Lung (tissue), 11 donors: ENCODE measurements at regions not wholly inside any gene's neighbourhood (a gene's known extent, or its start where the extent isn't known, plus 50 kb on each side); places are given as distances from the start of the nearest gene placed in this dataset.

Experiments used
- ATAC-seq: fragments of 200-7000 bp; cut with Tn5 transposase; one replicate; pipeline ENCODE4 v1.9.1; 2020; ENCODE audit warnings: moderate number of reproducible peaks; ENCODE audit not compliant: insufficient read depth, low FRiP score
- DNase-seq, 3 donors: peaks; one replicate each; pipeline ENCODE4 v3.0.0-alpha.2; 2013 to 2017
- H3K27ac ChIP-seq, 2 donors: one replicate each; pipeline ENCODE4 v1.5.1; 2013; ENCODE audit warnings: mild to moderate bottlenecking in 2 of 2, moderate library complexity in 2 of 2, control low read depth in 1 of 2, inconsistent platforms in 1 of 2, low read depth in 1 of 2, low read length in 1 of 2
- H3K27me3 ChIP-seq, 3 donors: one replicate each; pipeline ENCODE4 v1.5.1; 2013; ENCODE audit warnings: low read length in 2 of 3; ENCODE audit not compliant: control insufficient read depth in 3 of 3, insufficient read depth in 3 of 3
- H3K36me3 ChIP-seq, 4 donors: one replicate each; pipeline ENCODE4 v1.5.1; 2013; ENCODE audit warnings: low read length in 4 of 4, mild to moderate bottlenecking in 1 of 4, moderate library complexity in 1 of 4; ENCODE audit not compliant: control insufficient read depth in 4 of 4, insufficient read depth in 4 of 4
- H3K4me1 ChIP-seq, 5 donors: one replicate each; pipeline ENCODE4 v1.5.1; 2013; ENCODE audit warnings: low read length in 5 of 5, mild to moderate bottlenecking in 2 of 5, moderate library complexity in 1 of 5; ENCODE audit not compliant: control insufficient read depth in 5 of 5, insufficient read depth in 5 of 5
- H3K4me3 ChIP-seq: one replicate; pipeline ENCODE4 v1.5.1; 2013; ENCODE audit warnings: mild to moderate bottlenecking, control low read depth, moderate library complexity
- H3K9ac ChIP-seq, 2 donors: one replicate each; pipeline ENCODE4 v1.5.1; 2013; ENCODE audit warnings: low read length in 2 of 2, control low read depth in 1 of 2; ENCODE audit not compliant: insufficient read depth in 1 of 2
- H3K9me3 ChIP-seq, 4 donors: one replicate each; pipeline ENCODE4 v1.5.1; 2013; ENCODE audit warnings: low read length in 3 of 4, mild to moderate bottlenecking in 1 of 4, moderate library complexity in 1 of 4; ENCODE audit not compliant: control insufficient read depth in 4 of 4, insufficient read depth in 3 of 4
- CTCF ChIP-seq: IDR thresholded peaks from 2 replicates; pipeline ENCODE4 v1.5.1; 2012; ENCODE audit warnings: mild to moderate bottlenecking; ENCODE audit errors: control extremely low read depth, extremely low read depth
- WGBS, 2 donors: extraction: QIAGEN DNeasy Blood & Tissue Kit; methylation state at CpG; one replicate each; pipeline ENCODE4 v1.1.7; 2013; 5-methylcytosine and 5-hydroxymethylcytosine counted together
- donor health status: control.
- donor health status: control.
- donor health status: Bipolar disorder and iron deficiency.
- donor health status: healthy.
- donor health status: DM: yes; HTN: yes; CAD: no.

- Histone ChIP-seq H3K4me3 (no peak overlapping the region), H3K27ac (no peak overlapping the region), H3K9ac (no peak overlapping the region), H3K36me3 (no peaks in the 10 kb centered on the region), H3K27me3 (no peaks in the 10 kb centered on the region), H3K4me1 (no peaks in the 10 kb centered on the region), H3K9me3 (no peaks in the 10 kb centered on the region)
- TF ChIP-seq CTCF, result no peak
- no peak for DNase-seq
- WGBS, 2 donors, result 60 to 71% methylated on average over 1 of the region's 1 CpG
- no peak for ATAC-seq
Observed at GRCh38 chr13:82506805-82507414, 1375.4 kb downstream of the SLITRK1 start.

DNA sequence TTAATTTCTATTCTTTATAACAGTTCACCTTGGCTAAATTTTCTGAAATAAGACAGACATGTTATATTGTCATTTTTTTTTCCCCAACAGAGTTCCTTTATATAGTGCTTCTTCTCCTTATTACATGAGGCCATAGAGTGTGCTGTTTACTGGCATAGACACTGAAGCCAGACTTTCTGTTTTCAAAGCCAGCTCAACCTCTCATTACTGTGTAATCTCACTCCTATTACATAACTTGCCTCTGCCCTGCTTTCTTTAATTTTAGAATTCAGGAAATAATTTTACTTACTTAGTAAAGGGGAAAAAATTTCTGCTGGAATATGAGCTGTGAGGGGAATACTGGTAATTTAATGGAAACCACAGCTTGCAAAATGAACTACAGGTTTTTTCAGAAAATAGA, 1380.4 kb downstream of the SLITRK1 start:
- Histone ChIP-seq H3K9me3 (no peaks in the 10 kb centered on the region), H3K4me1 (no peaks in the 10 kb centered on the region), H3K4me3 (no peak overlapping the region), H3K27me3 (no peaks in the 10 kb centered on the region), H3K36me3 (no peaks in the 10 kb centered on the region), H3K9ac (no peak overlapping the region), H3K27ac (no peak overlapping the region)
- DNase-seq, result peak in 2 of 3 donors; percentile 1 to 8
- no peak for TF ChIP-seq CTCF
- ATAC-seq, result no peak

DNA sequence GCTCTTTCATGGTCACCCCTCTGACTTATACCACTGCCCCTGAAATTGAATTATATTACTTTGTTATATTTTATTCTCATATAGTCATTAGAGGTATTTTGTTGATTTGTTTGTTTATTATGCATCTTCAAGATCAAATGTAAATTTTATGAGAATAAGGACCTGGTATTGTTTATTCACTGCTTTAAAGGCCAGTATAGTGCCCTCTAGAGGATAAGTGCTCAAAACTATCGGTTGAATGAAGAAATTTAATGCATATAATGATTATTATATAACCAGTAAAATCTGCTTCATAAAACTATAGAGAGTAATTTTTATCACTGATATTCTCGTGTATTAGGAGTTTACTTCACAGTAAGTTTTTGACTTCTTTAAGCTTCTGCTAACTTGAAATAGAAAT, 1401.9 kb downstream of the SLITRK1 start:
- Histone ChIP-seq H3K9ac (no peak overlapping the region), H3K36me3 (no peaks in the 10 kb centered on the region), H3K4me1 (no peaks in the 10 kb centered on the region), H3K4me3 (no peak overlapping the region), H3K9me3 (no peaks in the 10 kb centered on the region), H3K27me3 (no peaks in the 10 kb centered on the region), H3K27ac (no peak overlapping the region)
- no peak for DNase-seq
- no peak for TF ChIP-seq CTCF
- 37 to 43% methylated on average over 2 of the region's 2 CpGs for WGBS, 2 donors
- no peak for ATAC-seq

- Histone ChIP-seq H3K27ac (no peak overlapping the region), H3K36me3 (no peaks in the 10 kb centered on the region), H3K4me1 (no peaks in the 10 kb centered on the region), H3K9ac (no peak overlapping the region), H3K27me3 (no peaks in the 10 kb centered on the region), H3K4me3 (no peak overlapping the region), H3K9me3 (no peaks in the 10 kb centered on the region)
- no peak for DNase-seq
- no peak for ATAC-seq
- no peak for TF ChIP-seq CTCF
- WGBS, 2 donors, result 64 to 94% methylated on average over 1 of the region's 1 CpG
Observed at GRCh38 chr13:82477436-82477835, 1404.8 kb downstream of the SLITRK1 start.
